HG03060 (cell line): ENCODE measurements at regions not wholly inside any gene's neighbourhood (a gene's known extent, or its start where the extent isn't known, plus 50 kb on each side); places are given as distances from the start of the nearest gene placed in this dataset.

ENCODE experiments used
- ATAC-seq: cut with Tn5 transposase; IDR thresholded peaks from one replicate; pipeline ENCODE4 v1.9.1; 2021; ENCODE audit warnings: low read depth, moderate number of reproducible peaks; ENCODE audit not compliant: unreplicated experiment

DNA sequence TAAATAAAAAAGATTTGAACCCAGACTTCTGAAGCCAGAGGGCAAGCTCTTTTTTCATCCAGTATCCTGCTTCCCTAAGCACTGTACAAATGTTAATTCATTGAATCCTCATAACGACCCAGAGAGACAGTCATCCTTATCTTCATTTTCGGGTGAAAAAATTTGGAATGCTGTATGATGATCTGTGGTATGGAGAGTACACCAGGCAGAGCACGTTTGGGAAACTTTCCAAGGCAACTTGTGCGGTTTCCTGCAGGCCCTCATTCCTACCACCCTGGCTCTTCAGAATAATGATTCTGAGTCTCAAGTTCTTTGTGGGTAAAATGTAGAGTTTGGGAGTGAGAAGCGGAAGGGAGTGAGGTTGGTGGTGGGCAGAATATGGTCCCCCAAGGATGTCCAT is 177.9 kb upstream of the CADM1 start:
- ATAC-seq, result no peak

- ATAC-seq, result no peak
Observed at GRCh38 chr11:115679945-115680344, 175.7 kb upstream of the CADM1 start.

GRCh38 chr11:115678942-115679341 is 174.7 kb upstream of the CADM1 start:
- ATAC-seq, result no peak

DNA sequence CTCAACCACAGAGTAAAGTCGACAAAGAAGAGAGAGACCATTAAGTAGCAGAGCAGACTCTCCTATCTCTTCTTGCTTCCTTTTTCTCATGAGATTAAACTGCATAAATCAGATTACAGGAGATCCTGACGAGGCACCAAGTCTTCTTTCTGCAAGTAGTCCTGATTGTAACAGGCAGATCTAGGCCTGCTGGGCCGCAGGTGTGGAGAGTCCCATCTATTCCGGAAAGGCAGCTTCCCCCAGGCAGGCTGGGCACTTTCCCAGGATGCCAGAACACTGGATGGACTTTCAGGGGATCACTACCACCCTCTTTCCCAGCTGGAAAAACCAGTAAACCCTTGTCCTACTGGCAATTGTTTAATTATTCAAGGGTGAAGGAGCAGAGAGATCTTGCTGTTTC is 173.0 kb upstream of the CADM1 start:
- no peak for ATAC-seq

- no peak for ATAC-seq
Observed at GRCh38 chr11:115676768-115677167, 172.6 kb upstream of the CADM1 start.

DNA sequence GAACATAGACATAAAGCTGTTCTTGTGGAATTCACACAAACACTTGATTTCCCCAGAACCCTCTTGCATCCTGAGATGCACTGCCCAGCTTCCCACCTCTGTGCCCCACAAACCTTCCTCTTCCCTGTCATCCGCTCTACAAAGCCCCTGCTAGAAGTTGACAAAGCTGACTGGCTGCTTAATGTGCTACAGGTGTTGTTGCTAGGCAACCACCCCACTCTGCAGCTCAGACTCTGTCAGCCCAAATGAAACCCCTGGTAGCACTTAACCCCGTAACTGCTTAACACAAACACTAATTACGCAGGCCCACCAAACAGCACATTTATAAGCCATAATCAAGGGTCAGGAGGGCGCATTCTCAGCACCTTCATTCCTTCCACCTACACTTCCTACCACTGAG is 172.0 kb upstream of the CADM1 start:
- ATAC-seq, result no peak

DNA sequence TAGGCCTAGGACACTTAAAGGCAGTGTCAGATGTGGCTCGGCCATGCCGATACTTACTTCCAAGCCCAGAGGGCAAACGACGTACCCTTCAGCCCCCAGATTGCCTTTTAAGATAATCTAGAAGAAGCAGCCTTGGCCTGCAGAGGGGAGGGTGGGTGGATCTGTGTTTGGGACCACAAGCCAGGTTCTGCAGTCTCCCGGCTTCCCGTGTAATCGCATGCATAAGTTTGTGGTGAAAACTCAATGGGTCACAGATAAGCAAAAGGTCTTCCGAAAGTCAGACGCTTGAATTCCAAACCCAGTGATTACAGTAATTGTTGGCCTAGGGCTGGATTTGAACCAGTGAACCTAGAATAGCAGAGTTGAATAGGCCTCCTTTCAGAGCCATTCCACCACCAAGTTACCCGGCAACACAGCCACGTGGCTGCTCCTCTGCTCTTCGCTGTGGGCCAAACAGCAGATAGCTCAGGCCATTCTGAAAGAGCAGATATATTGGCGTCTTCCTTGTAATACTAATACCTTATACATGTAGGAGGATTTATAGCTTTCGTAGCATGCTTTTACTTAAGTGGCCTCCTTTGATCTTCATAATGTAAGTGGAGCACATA is 170.8 kb upstream of the CADM1 start:
- no peak for ATAC-seq

DNA sequence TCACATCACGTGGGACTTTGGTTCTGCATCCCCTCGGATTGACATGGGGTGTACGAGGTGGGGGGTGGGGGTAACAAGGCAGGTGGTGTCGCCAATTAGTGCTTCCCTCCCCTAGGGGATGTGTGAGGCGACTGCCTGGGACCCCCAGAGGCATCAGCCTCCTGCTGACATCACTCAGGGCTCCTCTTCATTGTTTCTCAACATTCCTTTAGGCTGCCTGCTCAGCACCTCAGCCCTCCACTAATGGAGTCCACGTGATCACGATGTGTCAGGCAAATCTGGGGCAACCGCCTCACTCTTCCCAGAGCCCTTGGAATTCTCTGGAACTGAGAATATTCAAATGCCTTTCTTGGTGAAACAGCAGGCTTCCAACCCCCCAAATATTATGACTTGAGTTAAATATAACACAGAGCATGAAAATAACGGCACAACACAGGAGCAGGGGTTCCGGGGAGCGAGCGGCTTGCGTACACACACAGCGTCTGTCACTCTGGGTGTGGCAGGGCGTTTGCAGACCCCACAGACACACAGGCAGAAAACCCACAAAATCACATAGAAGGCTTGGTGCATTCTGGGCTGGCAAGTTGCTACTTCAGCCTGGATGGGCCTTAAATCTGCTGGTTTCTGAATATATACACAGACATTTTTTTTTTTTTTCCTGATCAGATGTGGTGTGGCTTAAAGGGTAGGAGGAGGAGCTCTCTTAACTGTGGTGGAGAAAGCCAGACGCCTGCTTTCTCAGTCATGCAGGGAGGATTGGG is 170.1 kb upstream of the CADM1 start:
- ATAC-seq, result no peak

DNA sequence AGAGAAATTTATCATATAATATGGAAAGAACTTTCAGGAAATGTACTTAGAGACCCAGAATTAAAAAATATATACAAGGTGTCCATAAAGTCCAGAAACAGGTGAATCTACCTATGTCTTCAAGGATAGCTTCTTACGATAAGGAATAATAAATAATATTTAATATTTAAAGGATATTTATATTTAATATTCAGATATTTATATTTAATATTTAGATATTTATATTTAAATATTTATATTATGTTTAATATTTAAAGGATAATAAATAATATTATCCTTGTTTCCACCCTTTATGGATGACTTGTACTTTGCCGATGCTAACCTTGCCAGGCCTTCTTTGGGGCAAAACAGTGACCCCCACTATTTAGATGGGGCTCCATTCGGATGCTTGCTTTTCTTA is 169.5 kb upstream of the CADM1 start:
- ATAC-seq, result no peak

- ATAC-seq, result no peak
Observed at GRCh38 chr11:115672999-115673411, 168.8 kb upstream of the CADM1 start.

GRCh38 chr11:115672412-115672811 is 168.2 kb upstream of the CADM1 start:
- no peak for ATAC-seq

GRCh38 chr11:115670538-115671205 is 166.5 kb upstream of the CADM1 start:
- ATAC-seq, result no peak

DNA sequence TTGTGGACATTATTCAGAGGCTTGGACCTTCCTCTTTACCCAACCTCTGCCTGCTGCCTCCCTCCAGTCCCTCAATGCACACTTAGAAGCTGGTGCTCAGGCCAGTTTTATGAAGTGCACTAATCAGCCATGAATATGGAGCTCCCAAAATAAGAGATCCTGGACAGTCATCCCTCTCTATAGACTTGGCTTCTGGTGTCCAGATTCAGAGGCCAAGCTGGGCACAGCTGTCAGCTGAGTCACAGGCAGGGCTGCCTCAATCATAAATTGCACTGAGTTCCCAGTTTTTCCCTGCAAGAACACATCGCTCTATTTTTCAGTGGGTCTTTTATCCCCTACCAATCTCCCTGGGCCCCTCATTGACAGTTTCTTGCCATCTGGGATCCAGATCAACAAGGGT is 161.7 kb upstream of the CADM1 start:
- ATAC-seq, result no peak

DNA sequence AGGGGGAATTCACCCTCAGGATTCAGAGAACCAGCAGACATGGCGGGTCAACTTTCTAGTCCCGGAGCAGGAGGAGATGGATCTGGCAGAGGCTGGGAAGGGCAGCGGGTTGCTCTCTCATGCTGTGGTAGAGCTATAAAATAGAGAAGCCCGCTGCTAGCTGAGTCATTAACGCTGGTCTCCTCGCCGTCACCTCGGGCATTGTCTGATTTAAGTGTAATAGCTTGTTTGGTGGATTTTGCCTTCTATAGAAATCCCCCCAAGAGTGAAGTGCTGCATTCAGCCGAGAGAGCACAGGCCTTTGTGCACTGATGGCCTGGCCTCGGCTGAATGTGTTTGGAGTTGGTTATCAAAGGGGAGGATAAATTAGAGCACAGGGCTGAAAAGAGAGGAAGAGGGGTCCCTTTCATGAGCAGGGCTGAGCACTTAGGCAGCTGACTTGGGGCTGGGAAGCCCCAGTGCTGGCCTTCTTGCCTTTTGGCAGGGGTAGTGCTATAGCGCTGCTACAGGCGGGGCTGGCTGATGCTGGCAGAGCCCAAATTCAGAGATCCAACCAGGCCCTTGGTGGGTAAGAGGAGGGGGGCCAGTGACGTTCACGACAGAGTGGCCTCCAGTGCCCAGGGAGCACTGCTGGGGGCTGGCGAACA is 161.1 kb upstream of the CADM1 start:
- no peak for ATAC-seq

GRCh38 chr11:115664313-115664712 is 160.1 kb upstream of the CADM1 start:
- ATAC-seq, result no peak

- no peak for ATAC-seq
Observed at GRCh38 chr11:115663790-115664189, 159.6 kb upstream of the CADM1 start.

DNA sequence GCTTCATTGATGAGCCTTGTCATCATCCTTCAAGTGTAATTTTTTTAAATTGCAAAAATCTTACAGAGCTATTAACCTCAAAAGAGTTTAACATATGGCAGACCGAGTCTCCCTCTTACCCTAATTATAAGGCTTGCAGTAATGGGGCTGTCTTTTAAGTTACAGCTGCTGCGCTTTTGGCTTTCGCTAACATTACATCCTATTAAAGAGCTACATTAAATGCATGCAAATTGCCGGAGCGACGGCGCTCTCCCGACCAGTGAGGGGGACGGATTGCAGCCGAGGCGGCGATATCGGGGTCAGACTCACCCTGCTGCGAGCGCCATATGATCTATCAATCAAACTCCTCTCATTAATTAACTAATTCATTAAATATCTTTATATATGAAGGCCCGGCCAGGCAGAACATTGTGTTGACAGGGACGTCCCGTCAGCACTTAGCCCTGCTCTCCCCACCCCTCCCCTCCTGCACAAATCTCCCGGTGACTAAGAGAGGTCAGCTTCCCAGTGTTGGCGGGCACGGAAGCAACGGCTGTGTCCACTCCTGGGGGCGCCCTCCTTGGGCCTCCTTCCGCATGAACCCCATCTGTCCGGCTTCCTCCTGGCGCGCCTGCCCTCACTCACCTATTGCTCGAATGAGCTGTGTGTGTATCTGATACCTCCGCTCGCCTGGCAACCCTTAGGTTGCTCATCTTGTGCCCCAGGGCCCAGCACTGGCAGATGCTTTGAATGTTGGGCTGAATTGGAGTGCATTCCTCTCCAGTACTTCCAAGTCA is 156.0 kb upstream of the CADM1 start:
- ATAC-seq, result no peak

DNA sequence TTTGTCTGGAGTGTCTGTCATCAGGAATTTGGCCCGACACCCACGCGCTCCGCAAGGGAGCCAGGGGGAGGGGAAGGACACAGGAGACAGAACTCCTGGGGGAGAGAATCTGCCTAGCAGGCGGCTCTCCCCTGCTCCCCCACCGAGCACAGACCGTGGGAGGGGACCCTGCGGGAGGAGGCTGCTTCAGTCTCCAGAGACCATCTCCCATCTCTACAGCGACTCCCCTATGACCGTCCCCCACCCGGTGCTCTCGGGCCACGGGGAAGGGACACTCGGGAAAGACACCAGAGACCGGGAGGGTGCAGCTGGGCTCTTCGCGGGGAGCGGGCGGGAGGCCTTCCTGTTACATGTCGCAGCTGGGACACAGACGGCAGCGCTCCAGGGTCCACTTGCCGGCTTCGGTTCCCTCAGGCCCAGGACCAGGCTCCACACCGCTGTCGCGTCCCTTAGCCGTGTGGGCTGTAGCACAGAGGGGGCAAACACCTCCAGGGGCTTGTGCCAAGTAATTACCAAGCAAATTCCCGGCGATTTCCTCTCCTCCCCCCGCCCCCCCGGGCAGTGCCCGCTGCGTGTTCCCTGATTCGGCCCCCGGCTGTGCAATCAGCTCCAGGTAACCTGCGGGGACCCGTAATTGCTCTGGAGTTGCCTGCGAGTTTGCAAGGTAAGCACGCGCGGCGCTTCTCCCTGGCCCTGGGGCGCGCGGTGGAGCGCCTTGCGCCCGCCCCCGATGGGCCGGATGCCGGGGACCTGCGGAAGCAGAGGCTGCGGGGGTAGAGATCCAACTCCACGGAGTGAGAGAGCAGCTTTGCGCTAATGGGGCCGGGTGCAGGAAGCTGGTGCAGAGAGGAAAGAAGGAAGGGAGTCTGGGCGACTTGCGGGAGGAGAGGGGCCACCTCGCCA is 155.1 kb upstream of the CADM1 start:
- ATAC-seq, result no peak

- ATAC-seq, result no peak
Observed at GRCh38 chr11:115657586-115657985, 153.4 kb upstream of the CADM1 start.

DNA sequence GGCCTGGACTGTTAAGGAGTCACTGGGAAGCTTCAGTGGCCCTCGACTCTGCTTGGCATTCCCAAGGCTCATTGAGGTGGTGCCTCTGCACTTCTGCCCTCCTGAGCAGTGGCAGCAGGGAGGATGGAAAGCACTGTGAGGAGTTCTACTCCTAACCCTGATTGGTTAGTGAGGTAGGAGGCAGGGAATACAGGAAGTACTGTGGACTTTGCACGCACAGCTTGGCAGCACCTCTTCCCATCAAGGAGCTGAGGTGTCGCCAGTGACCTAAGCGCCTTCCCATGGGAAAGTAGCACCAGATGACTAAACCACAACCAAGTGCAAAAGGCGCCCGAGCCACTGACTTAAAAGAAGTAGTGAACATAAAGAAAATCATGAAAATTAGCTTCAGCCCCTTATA is 152.5 kb upstream of the CADM1 start:
- ATAC-seq, result no peak
